HL-60 (cell line): ENCODE measurements at regions not wholly inside any gene's neighbourhood (a gene's known extent, or its start where the extent isn't known, plus 50 kb on each side); places are given as distances from the start of the nearest gene placed in this dataset.

Experiments
- DNase-seq, 2 experiments: peaks; one replicate each; pipeline ENCODE4 v3.0.0-alpha.2; 2010 to 2020; ENCODE audit warnings: low read depth in 1 of 2, low spot score in 1 of 2
- H3K27ac ChIP-seq: fragments of 250-450 bp; sonication (Bioruptor Pico); replicated peaks from 2 replicates; pipeline ENCODE4 v1.5.1; 2020; ENCODE audit warnings: mild to moderate bottlenecking, moderate library complexity
- H3K27me3 ChIP-seq: fragments of 250-450 bp; sonication (Bioruptor Pico); 2 replicates; pipeline ENCODE4 v1.5.1; 2021; ENCODE audit warnings: mild to moderate bottlenecking, moderate library complexity; ENCODE audit not compliant: insufficient read depth, poor library complexity, severe bottlenecking
- H3K4me3 ChIP-seq: replicated peaks from 2 replicates; pipeline ENCODE4 v1.5.1; 2011; ENCODE audit warnings: mild to moderate bottlenecking, control low read depth, low read length; ENCODE audit not compliant: insufficient read depth
- CTCF ChIP-seq: IDR thresholded peaks from one replicate; pipeline ENCODE4 v1.5.1; 2011; ENCODE audit warnings: low read length, control low read depth, inconsistent platforms; ENCODE audit not compliant: insufficient read depth
- GABPA ChIP-seq: IDR thresholded peaks from 2 replicates; pipeline ENCODE4 v1.6.1; 2012; ENCODE audit warnings: low read depth
- POLR2AphosphoS5 ChIP-seq: IDR thresholded peaks from 2 replicates; pipeline ENCODE4 v1.6.1; 2012; ENCODE audit warnings: low read depth
- REST ChIP-seq: IDR thresholded peaks from 2 replicates; pipeline ENCODE4 v1.6.1; 2012; ENCODE audit warnings: low read depth; ENCODE audit not compliant: insufficient replicate concordance
- SPI1 ChIP-seq: IDR thresholded peaks from 2 replicates; pipeline ENCODE4 v1.6.1; 2012; ENCODE audit warnings: low read depth, mild to moderate bottlenecking, borderline replicate concordance

GRCh38 chrX:63958134-63958865 is 173.3 kb upstream of the ARHGEF9 start:
- H3K27ac ChIP-seq, result no peak overlapping the region
- H3K4me3 ChIP-seq, result no peak overlapping the region
- H3K27me3 ChIP-seq, result no peaks in the 10 kb centered on the region
- no peak for TF ChIP-seq SPI1
- TF ChIP-seq GABPA, result no peak
- no peak for TF ChIP-seq REST
- no peak for TF ChIP-seq POLR2AphosphoS5
- no peak for TF ChIP-seq CTCF
- DNase-seq, result no peak

GRCh38 chrX:63935835-63936234 is 150.8 kb upstream of the ARHGEF9 start:
- TF ChIP-seq REST (no peak), SPI1 (no peak), POLR2AphosphoS5 (no peak), CTCF (no peak), GABPA (no peak)
- no peaks in the 10 kb centered on the region for H3K27me3 ChIP-seq
- H3K4me3 ChIP-seq, result no peak overlapping the region
- H3K27ac ChIP-seq, result no peak overlapping the region
- no peak for DNase-seq

GRCh38 chrX:63934791-63935190 is 149.8 kb upstream of the ARHGEF9 start:
- no peak for DNase-seq
- TF ChIP-seq SPI1 (no peak), REST (no peak), POLR2AphosphoS5 (no peak), CTCF (no peak)
- Histone ChIP-seq H3K27me3 (no peaks in the 10 kb centered on the region), H3K27ac (no peak overlapping the region), H3K4me3 (no peak overlapping the region)
